Amniotic epithelial cell (primary cell): ENCODE measurements at regions not wholly inside any gene's neighbourhood (a gene's known extent, or its start where the extent isn't known, plus 50 kb on each side); places are given as distances from the start of the nearest gene placed in this dataset.
"Not testable (repeated sequence)": the region's sequence is repeated elsewhere in the genome, so short reads cannot be mapped to it uniquely, and the experiment has no call there.

Source experiments
- DNase-seq: peaks from one replicate; pipeline ENCODE4 v3.0.0-alpha.2; 2010; ENCODE audit warnings: low read depth

GRCh38 chr1:189752461-189752995 is 725.1 kb downstream of the BRINP3 start:
- DNase-seq: peak; percentile 67

DNA sequence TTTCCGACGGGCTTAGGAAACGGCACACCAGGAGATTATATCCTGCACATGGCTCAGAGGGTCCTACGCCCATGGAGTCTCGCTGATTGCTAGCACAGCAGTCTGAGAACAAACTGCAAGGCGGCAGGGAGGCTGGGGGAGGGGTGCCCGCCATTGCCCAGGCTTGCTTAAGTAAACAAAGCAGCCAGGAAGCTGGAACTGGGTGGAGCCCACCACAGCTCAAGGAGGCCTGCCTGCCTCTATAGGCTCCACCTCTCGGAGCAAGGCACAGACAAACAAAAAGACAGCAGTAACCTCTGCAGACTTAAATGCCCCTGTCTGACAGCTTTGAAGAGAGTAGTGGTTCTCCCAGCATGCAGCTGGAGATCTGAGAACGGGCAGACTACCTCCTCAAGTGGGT is 722.6 kb downstream of the BRINP3 start:
- DNase-seq: not testable (repeated sequence)

GRCh38 chr1:189764391-189765320 is 713.0 kb downstream of the BRINP3 start:
- no peak for DNase-seq

DNA sequence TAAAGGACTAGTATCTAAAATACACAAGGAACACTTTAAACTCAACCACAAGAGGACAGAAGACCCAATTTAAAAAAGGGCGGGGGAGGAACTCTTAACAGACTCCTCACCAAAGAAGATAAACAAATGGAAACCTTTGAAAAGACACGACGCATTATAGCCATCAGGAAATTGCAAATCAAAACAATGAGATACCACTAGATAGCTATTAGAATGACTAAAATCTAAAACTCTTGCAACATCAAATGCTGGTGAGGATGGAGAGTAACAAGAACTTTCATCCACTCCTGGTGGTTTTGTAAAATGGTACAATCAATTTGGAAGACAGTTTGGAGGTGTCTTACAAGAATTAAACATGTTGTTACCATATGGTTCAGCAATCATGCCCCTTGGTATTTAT is 708.2 kb downstream of the BRINP3 start:
- peak; percentile 23 for DNase-seq

DNA sequence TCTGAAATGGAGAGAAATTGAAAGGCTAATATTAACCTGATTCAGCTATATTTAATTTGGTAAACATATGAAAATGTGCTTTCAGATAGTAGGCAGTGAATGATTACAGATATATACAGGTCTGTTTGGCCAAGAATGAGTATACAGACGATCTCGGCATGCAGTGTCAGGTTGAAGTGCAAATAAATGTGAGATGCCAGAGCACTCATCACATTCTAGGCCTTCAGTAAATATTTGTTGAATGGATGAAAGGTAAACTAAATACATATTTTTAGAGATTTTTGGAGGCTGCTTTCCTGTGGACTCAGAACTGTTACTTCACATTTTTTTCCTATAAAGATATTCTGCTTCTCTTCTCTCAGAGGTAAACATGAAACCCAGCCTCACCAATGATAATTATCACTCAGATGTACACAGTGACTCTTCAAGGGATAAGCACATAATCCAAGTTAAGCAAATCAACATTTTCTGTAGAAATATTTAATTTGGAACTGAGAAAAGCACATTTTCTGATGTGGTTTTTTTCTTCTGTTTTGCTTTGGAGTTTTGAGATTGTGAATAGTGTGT is 702.9 kb downstream of the BRINP3 start:
- no peak for DNase-seq

DNA sequence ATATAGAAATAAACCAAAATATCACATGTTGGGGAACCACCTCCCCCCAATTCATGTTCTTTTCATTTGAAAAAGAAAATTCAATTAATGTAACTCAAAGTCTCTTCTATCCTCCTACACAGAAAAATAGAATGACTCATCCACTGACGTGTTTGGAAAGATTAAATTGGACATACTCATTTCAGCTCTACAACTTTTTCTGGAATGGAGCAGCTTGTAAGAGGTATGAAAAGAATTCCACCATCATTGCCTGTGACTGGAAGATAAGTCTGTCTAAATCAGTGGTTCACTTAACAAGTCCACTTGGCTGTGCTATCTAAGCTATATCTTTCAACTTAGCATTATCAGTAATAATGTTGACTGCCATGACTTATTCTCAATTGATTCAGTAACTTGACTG is 702.3 kb downstream of the BRINP3 start:
- DNase-seq: peak; percentile 96

- DNase-seq: no peak
Observed at GRCh38 chr1:189779034-189779433, 698.6 kb downstream of the BRINP3 start.

GRCh38 chr1:189782295-189782694 is 695.4 kb downstream of the BRINP3 start:
- DNase-seq: no peak

DNA sequence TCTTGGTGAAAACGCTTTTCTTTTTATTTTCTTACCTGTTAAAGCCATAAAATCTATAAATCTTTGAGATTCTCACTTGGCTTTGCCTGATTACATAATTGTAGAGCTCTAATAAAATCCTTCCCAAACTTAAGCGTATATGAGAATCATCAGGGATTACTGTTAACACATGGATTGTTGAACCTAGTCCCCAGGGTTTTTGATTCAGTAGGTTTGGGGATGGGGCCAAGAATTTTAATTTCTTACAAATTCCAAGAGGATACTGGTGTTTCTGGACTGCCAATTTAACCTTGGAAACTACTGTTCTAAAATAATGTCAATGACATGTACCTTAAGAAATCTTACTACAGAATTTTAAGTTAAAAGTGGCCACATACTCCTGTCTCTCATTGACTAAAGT is 694.2 kb downstream of the BRINP3 start:
- DNase-seq: no peak

- DNase-seq: no peak
Observed at GRCh38 chr1:189786761-189787160, 690.9 kb downstream of the BRINP3 start.

DNA sequence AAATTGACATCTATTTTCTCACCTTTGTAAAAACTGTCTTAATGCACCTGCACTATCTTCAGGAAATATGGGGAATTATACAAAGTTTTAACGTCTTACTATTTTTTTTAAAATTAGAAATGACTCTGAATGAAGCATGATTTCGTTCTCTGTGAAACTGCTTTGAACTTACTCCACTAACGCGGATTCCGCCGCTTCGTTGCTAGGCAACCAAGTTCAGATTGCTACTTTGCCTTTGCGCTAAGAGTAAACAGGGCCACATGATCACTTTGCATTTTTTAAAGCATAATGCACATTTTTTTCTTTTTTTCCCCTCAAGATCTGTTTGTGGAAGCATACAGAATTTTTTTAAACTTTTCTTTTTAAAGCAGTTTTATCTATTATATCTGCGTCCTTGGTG is 690.5 kb downstream of the BRINP3 start:
- peak; percentile 56 for DNase-seq

DNA sequence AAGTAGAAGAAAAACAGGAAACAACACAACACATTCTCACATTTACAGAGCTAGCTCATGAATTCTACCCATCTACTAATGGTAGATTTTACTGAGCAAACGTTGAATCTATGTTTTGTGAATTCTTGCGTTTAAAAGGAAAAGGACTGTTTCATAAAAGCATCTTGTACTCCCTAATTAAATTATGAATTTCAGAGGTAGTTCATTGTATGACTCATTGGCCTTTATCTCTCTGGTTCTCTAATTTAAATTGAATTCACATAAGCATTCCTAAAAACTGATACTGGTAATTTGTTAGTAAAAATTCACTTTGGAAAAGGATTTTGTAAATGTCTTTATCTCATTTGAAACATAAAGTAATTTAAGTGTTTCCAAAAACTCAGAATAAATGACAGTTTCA is 687.3 kb downstream of the BRINP3 start:
- no peak for DNase-seq

- no peak for DNase-seq
Observed at GRCh38 chr1:189803364-189803763, 674.3 kb downstream of the BRINP3 start.

- DNase-seq: no peak
Observed at GRCh38 chr1:189804352-189804751, 673.3 kb downstream of the BRINP3 start.

DNA sequence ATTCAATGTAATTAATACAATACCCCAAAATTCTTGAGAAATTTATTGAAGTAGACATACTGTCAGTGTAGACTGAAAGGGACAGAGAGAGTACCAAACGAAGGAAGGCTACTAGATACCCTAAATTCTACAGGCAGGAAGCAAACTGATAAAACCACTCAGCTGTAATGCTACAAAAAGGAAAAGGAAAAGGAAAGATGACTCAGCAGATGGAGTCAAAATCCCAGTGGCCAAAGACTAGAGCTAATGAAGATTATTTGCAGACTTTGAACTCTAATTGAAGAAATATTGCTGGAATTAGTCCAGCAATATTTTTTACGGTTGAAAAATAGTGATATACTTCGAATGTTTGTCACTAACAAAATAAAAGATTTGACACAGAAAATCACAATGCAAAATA is 671.9 kb downstream of the BRINP3 start:
- no peak for DNase-seq

DNA sequence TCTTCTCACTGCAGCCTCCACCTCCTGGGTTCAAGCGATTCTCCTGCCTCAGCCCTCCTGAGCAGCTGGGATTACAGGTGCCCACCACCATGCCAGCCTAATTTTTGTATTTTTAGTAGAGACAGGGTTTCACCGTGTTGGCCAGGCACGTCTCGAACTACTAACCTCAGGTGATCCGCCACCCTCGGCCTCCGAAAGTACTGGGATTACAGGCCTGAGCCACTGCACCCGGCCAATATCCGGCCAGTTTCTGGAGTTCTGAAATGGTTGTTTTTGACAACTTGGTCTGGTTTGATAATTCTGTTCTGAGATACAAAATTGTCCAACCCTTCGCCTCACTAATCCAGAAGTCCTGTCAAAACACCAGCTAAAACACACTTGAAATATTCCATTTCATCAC is 667.0 kb downstream of the BRINP3 start:
- not testable (repeated sequence) for DNase-seq

GRCh38 chr1:189811960-189812359 is 665.7 kb downstream of the BRINP3 start:
- no peak for DNase-seq

- no peak for DNase-seq
Observed at GRCh38 chr1:189816558-189816957, 661.1 kb downstream of the BRINP3 start.

DNA sequence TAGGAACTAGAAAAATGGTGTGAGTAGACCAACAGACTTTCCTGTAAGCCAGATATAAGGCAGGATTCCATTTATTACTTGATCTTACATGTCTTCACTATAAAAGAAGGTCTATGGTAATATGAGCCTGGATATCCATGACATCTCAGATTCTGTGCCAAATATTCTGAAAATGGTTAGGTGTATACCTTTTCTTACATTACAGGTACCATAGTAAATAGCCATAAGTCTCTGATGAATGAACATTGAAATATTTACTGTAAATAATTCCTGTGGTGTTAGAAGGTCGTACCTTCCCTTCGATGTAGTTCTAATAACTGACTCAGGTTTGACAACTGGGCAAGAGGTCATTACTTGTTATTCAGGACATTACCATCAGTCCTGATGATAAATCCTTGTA is 657.9 kb downstream of the BRINP3 start:
- no peak for DNase-seq

DNA sequence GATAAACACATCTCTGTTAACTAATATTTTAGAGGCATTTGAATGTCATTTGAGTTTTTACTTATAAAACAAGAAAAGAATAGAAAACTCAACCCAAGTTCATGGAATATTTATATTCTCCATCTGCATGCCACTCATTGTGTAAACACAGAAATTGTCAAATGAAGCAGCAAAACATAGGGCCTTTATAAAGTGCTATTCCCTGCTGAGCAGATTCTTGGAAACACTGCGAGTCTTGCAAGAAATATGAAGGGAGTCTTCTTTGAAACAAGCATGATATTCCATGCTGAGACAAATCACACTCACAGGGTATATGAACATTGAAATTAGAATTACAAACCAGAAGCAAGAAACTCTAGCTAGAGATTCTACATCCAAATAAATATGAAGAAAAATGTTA is 655.8 kb downstream of the BRINP3 start:
- peak; percentile 15 for DNase-seq

- no peak for DNase-seq
Observed at GRCh38 chr1:189834813-189835212, 642.9 kb downstream of the BRINP3 start.

DNA sequence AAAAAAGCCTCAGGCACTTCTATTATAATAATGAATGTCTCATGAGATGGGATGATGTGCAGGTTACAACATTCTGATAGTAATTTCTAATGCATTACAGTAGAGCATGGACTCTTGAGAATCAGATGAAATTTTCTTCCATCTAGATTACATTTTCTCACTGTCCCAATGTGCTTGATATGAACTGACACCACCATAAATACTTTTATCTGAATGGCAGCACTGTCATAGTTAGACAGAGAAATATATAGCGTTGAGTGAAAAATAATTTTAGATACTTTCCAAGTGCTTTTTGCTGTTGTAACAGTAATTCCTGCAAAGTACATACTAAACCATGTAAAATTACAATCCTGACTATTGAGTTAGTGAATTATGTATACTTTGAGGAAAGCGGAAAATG is 630.1 kb downstream of the BRINP3 start:
- DNase-seq: no peak

DNA sequence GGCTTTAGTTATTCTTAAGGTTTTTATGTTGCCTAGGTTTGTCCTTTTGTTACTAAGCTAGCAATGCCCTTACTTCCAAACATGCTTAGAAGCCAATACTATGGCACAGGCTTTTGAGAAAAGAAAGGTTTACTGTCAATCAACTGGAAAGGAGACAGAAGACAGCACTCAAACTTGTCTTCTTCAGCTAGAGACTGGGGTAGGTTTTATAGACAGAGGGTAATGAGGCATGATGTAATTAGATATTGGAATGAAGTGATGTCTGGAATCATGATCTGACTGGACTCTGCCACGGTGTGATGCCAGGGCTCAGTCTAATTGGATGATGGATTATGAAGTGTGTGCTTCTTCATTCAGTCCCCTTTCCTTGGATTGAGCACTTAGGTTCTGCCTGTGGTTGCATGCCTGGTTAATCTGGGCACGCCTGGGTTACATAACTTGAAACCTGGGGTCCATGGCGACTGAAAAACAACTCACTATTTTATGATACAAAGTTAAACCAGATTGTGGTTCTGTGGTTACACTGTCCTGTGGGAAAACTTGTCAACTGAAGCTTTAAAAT is 625.8 kb downstream of the BRINP3 start:
- DNase-seq: no peak
